Thoracic aorta (tissue), 2 donors: ENCODE measurements at regions not wholly inside any gene's neighbourhood (a gene's known extent, or its start where the extent isn't known, plus 50 kb on each side); places are given as distances from the start of the nearest gene placed in this dataset.

Experiments
- ATAC-seq: fragments of 150-250 bp; one replicate; pipeline ENCODE4 v1.8.0; 2017; ENCODE audit warnings: low read depth; ENCODE audit not compliant: insufficient number of reproducible peaks, low FRiP score
- DNase-seq: peaks from one replicate; pipeline ENCODE4 v3.0.0-alpha.2; 2020; ENCODE audit warnings: low spot score
- H3K27ac ChIP-seq, 2 donors: fragments of 200-600 bp; sonication (generic); 1 replicate in 1 of 2; 2 replicates in 1 of 2; pipeline ENCODE4 v1.5.1; 2016; ENCODE audit warnings: mild to moderate bottlenecking in 2 of 2, moderate library complexity in 2 of 2
- H3K27me3 ChIP-seq: fragments of 200-600 bp; sonication (generic); replicated peaks from 2 replicates; pipeline ENCODE4 v1.6.0; 2016; ENCODE audit warnings: mild to moderate bottlenecking; ENCODE audit not compliant: insufficient read depth
- H3K36me3 ChIP-seq: fragments of 200-600 bp; sonication (generic); one replicate; pipeline ENCODE4 v1.5.1; 2016
- H3K4me1 ChIP-seq, 2 donors: fragments of 200-600 bp; sonication (generic); 1 replicate in 1 of 2; 2 replicates in 1 of 2; pipeline versions ENCODE4 v1.5.1 to v1.6.0; 2016; ENCODE audit warnings: low read depth in 2 of 2, mild to moderate bottlenecking in 1 of 2; ENCODE audit not compliant: control insufficient read depth in 1 of 2
- H3K4me3 ChIP-seq: fragments of 200-600 bp; sonication (generic); 2 replicates; pipeline ENCODE4 v1.5.1; 2016; ENCODE audit warnings: mild to moderate bottlenecking
- H3K9me3 ChIP-seq: fragments of 200-600 bp; sonication (generic); 2 replicates; pipeline ENCODE4 v1.5.1; 2016
- CTCF ChIP-seq: fragments of 200-600 bp; sonication (generic); IDR thresholded peaks from one replicate; pipeline ENCODE4 v1.5.1; 2019; ENCODE audit warnings: antibody characterized with exemption

GRCh38 chr1:95504321-95504720 is 270.3 kb downstream of the RWDD3 start:
- ATAC-seq (peak; percentile 50), DNase-seq (no peak)
- Histone ChIP-seq H3K4me1 (no peaks in the 10 kb centered on the region), H3K36me3 (no peaks in the 10 kb centered on the region), H3K9me3 (no peaks in the 10 kb centered on the region), H3K4me3 (no peak overlapping the region), H3K27me3 (no peaks in the 10 kb centered on the region), H3K27ac (no peak overlapping the region)
- TF ChIP-seq CTCF = no peak

GRCh38 chr1:95506736-95507414 is 272.9 kb downstream of the RWDD3 start:
- ATAC-seq (no peak), DNase-seq (no peak)
- no peak overlapping the region for H3K4me3 ChIP-seq
- H3K9me3 ChIP-seq = no peaks in the 10 kb centered on the region
- no peaks in the 10 kb centered on the region for H3K36me3 ChIP-seq
- H3K27ac ChIP-seq = no peak overlapping the region
- H3K4me1 ChIP-seq = no peaks in the 10 kb centered on the region
- no peak for TF ChIP-seq CTCF
- no peaks in the 10 kb centered on the region for H3K27me3 ChIP-seq

GRCh38 chr1:95509989-95510388 is 276.0 kb downstream of the RWDD3 start:
- no peak for DNase-seq
- no peaks in the 10 kb centered on the region for H3K36me3 ChIP-seq
- H3K4me3 ChIP-seq = no peak overlapping the region
- no peaks in the 10 kb centered on the region for H3K4me1 ChIP-seq
- H3K27ac ChIP-seq = no peak overlapping the region
- no peak for ATAC-seq
- no peak for TF ChIP-seq CTCF
- no peaks in the 10 kb centered on the region for H3K27me3 ChIP-seq
- no peaks in the 10 kb centered on the region for H3K9me3 ChIP-seq

GRCh38 chr1:95512925-95513324 is 278.9 kb downstream of the RWDD3 start:
- no peaks in the 10 kb centered on the region for H3K27me3 ChIP-seq
- H3K4me3 ChIP-seq = no peak overlapping the region
- ATAC-seq (no peak), DNase-seq (no peak)
- no peaks in the 10 kb centered on the region for H3K9me3 ChIP-seq
- TF ChIP-seq CTCF = no peak
- H3K4me1 ChIP-seq = no peaks in the 10 kb centered on the region
- H3K36me3 ChIP-seq = no peaks in the 10 kb centered on the region
- H3K27ac ChIP-seq = no peak overlapping the region

GRCh38 chr1:95517506-95517905 is 283.5 kb downstream of the RWDD3 start:
- no peak overlapping the region for H3K27ac ChIP-seq
- DNase-seq (no peak), ATAC-seq (no peak)
- no peaks in the 10 kb centered on the region for H3K9me3 ChIP-seq
- no peaks in the 10 kb centered on the region for H3K36me3 ChIP-seq
- no peak for TF ChIP-seq CTCF
- no peaks in the 10 kb centered on the region for H3K27me3 ChIP-seq
- no peak overlapping the region for H3K4me3 ChIP-seq
- H3K4me1 ChIP-seq = no peaks in the 10 kb centered on the region
